ENCODE measurements at regions not wholly inside any gene's neighbourhood (a gene's known extent, or its start where the extent isn't known, plus 50 kb on each side); places are given as distances from the start of the nearest gene placed in this dataset.

- Histone ChIP-seq H3K18ac (ENCODE audit: low read length) (no peak overlapping the region), H4K12ac (ENCODE audit: low read depth, low read length) (no peak overlapping the region), H4K91ac (ENCODE audit: low read depth, low read length) (no peak overlapping the region), H3K36me3 (ENCODE audit: control insufficient read depth in 1 of 2, insufficient read depth in 2 of 2, low read length in 2 of 2) (no peaks in the 10 kb centered on the region), H3K79me1 (ENCODE audit: low read length) (peaks cover 13% of the 10 kb centered on the region), H2BK5ac (ENCODE audit: low read depth, low read length, poor library complexity) (no peak overlapping the region), H3K27ac (ENCODE audit: low read depth, low read length) (no peak overlapping the region), H3K79me2 (ENCODE audit: control insufficient read depth, insufficient read depth, low read length, poor library complexity) (no peaks in the 10 kb centered on the region), H3K4me3 (ENCODE audit: low read depth, low read length) (no peak overlapping the region), H3K4me1 (ENCODE audit: control insufficient read depth in 1 of 2, insufficient read depth in 2 of 2, low read length in 2 of 2) (peaks cover 12 to 17% of the 10 kb centered on the region in 2 experiments), H3K4ac (ENCODE audit: low read depth, low read length) (no peak overlapping the region), H3K4me2 (ENCODE audit: low read length) (no peak overlapping the region), H2BK12ac (ENCODE audit: low read length) (no peak overlapping the region), H3K9me3 (ENCODE audit: insufficient read depth, low read depth, low read length) (no peaks in the 10 kb centered on the region), H3K27me3 (ENCODE audit: insufficient read depth, low read length) (no peaks in the 10 kb centered on the region), H2AFZ (ENCODE audit: insufficient read depth, low read length, poor library complexity) (no peak overlapping the region), H3K9ac (ENCODE audit: low read length) (no peak overlapping the region), H3K14ac (ENCODE audit: low read length) (no peak overlapping the region), H3K23ac (ENCODE audit: low read length) (no peak overlapping the region), H2AK5ac (ENCODE audit: low read length) (no peak overlapping the region), H2BK120ac (ENCODE audit: insufficient read depth, low read length, poor library complexity) (no peak overlapping the region), H4K8ac (ENCODE audit: low read depth, low read length) (no peak overlapping the region)
- no peak for DNase-seq
- no CpG with 5 or more reads among the region's 6 CpGs for WGBS (ENCODE audit: extremely low coverage, insufficient coverage, insufficient read length)
Measured at GRCh38 chr3:107978131-107979055, 112.4 kb downstream of the CD47 start.

GRCh38 chr3:107977221-107978130 lies 113.4 kb downstream of the CD47 start:
- H2AK5ac ChIP-seq (ENCODE audit: low read length), result no peak overlapping the region
- H2AFZ ChIP-seq (ENCODE audit: insufficient read depth, low read length, poor library complexity), result no peak overlapping the region
- peak overlapping the region; percentile 73 for H4K91ac ChIP-seq (ENCODE audit: low read depth, low read length)
- H3K4ac ChIP-seq (ENCODE audit: low read depth, low read length), result no peak overlapping the region
- H3K18ac ChIP-seq (ENCODE audit: low read length), result no peak overlapping the region
- H3K14ac ChIP-seq (ENCODE audit: low read length), result peak overlapping the region; percentile 71
- no peaks in the 10 kb centered on the region for H3K27me3 ChIP-seq (ENCODE audit: insufficient read depth, low read length)
- no peak overlapping the region for H2BK5ac ChIP-seq (ENCODE audit: low read depth, low read length, poor library complexity)
- peaks cover 10% of the 10 kb centered on the region for H3K79me1 ChIP-seq (ENCODE audit: low read length)
- no peak overlapping the region for H3K9ac ChIP-seq (ENCODE audit: low read length)
- no peak overlapping the region for H4K8ac ChIP-seq (ENCODE audit: low read depth, low read length)
- DNase-seq, result no peak
- H4K12ac ChIP-seq (ENCODE audit: low read depth, low read length), result no peak overlapping the region
- no peaks in the 10 kb centered on the region for H3K9me3 ChIP-seq (ENCODE audit: insufficient read depth, low read depth, low read length)
- no peak overlapping the region for H3K23ac ChIP-seq (ENCODE audit: low read length)
- H3K36me3 ChIP-seq (ENCODE audit: control insufficient read depth in 1 of 2, insufficient read depth in 2 of 2, low read length in 2 of 2), result no peaks in the 10 kb centered on the region
- H2BK120ac ChIP-seq (ENCODE audit: insufficient read depth, low read length, poor library complexity), result peak overlapping the region; percentile 38
- no CpG with 5 or more reads among the region's 9 CpGs for WGBS (ENCODE audit: extremely low coverage, insufficient coverage, insufficient read length)
- no peaks in the 10 kb centered on the region for H3K79me2 ChIP-seq (ENCODE audit: control insufficient read depth, insufficient read depth, low read length, poor library complexity)
- H2BK12ac ChIP-seq (ENCODE audit: low read length), result peak overlapping the region; percentile 73
- H3K4me3 ChIP-seq (ENCODE audit: low read depth, low read length), result no peak overlapping the region
- no peak overlapping the region for H3K27ac ChIP-seq (ENCODE audit: low read depth, low read length)
- peaks cover 9 to 15% of the 10 kb centered on the region in 2 experiments for H3K4me1 ChIP-seq (ENCODE audit: control insufficient read depth in 1 of 2, insufficient read depth in 2 of 2, low read length in 2 of 2)
- H3K4me2 ChIP-seq (ENCODE audit: low read length), result no peak overlapping the region

- H3K4me3 ChIP-seq (ENCODE audit: low read depth, low read length), result no peak overlapping the region
- no peak overlapping the region for H2AK5ac ChIP-seq (ENCODE audit: low read length)
- no peak overlapping the region for H3K9ac ChIP-seq (ENCODE audit: low read length)
- no peak overlapping the region for H2BK120ac ChIP-seq (ENCODE audit: insufficient read depth, low read length, poor library complexity)
- H4K8ac ChIP-seq (ENCODE audit: low read depth, low read length), result no peak overlapping the region
- WGBS (ENCODE audit: extremely low coverage, insufficient coverage, insufficient read length), result no CpG with 5 or more reads among the region's 5 CpGs
- H3K4me2 ChIP-seq (ENCODE audit: low read length), result no peak overlapping the region
- H3K27ac ChIP-seq (ENCODE audit: low read depth, low read length), result no peak overlapping the region
- peak overlapping the region; percentile 60 for H4K91ac ChIP-seq (ENCODE audit: low read depth, low read length)
- H2BK5ac ChIP-seq (ENCODE audit: low read depth, low read length, poor library complexity), result no peak overlapping the region
- no peak overlapping the region for H3K14ac ChIP-seq (ENCODE audit: low read length)
- H3K4me1 ChIP-seq (ENCODE audit: control insufficient read depth in 1 of 2, insufficient read depth in 2 of 2, low read length in 2 of 2), result peaks cover 4 to 8% of the 10 kb centered on the region in 2 experiments
- no peak overlapping the region for H2BK12ac ChIP-seq (ENCODE audit: low read length)
- no peak overlapping the region for H3K18ac ChIP-seq (ENCODE audit: low read length)
- no peaks in the 10 kb centered on the region for H3K79me2 ChIP-seq (ENCODE audit: control insufficient read depth, insufficient read depth, low read length, poor library complexity)
- no peak for DNase-seq
- no peaks in the 10 kb centered on the region for H3K27me3 ChIP-seq (ENCODE audit: insufficient read depth, low read length)
- peaks cover 5% of the 10 kb centered on the region for H3K79me1 ChIP-seq (ENCODE audit: low read length)
- no peaks in the 10 kb centered on the region for H3K36me3 ChIP-seq (ENCODE audit: control insufficient read depth in 1 of 2, insufficient read depth in 2 of 2, low read length in 2 of 2)
- H3K23ac ChIP-seq (ENCODE audit: low read length), result no peak overlapping the region
- H3K4ac ChIP-seq (ENCODE audit: low read depth, low read length), result no peak overlapping the region
- H3K9me3 ChIP-seq (ENCODE audit: insufficient read depth, low read depth, low read length), result no peaks in the 10 kb centered on the region
- H2AFZ ChIP-seq (ENCODE audit: insufficient read depth, low read length, poor library complexity), result no peak overlapping the region
- H4K12ac ChIP-seq (ENCODE audit: low read depth, low read length), result no peak overlapping the region
Measured at GRCh38 chr3:107976202-107976800, 114.5 kb downstream of the CD47 start.

GRCh38 chr3:107975529-107976201 lies 115.2 kb downstream of the CD47 start:
- H3K79me2 ChIP-seq (ENCODE audit: control insufficient read depth, insufficient read depth, low read length, poor library complexity), result no peaks in the 10 kb centered on the region
- no peak overlapping the region for H2BK12ac ChIP-seq (ENCODE audit: low read length)
- no peak overlapping the region for H2BK120ac ChIP-seq (ENCODE audit: insufficient read depth, low read length, poor library complexity)
- no peaks in the 10 kb centered on the region for H3K9me3 ChIP-seq (ENCODE audit: insufficient read depth, low read depth, low read length)
- no CpG with 5 or more reads among the region's 3 CpGs for WGBS (ENCODE audit: extremely low coverage, insufficient coverage, insufficient read length)
- no peak overlapping the region for H4K91ac ChIP-seq (ENCODE audit: low read depth, low read length)
- peaks cover 5% of the 10 kb centered on the region for H3K79me1 ChIP-seq (ENCODE audit: low read length)
- H2BK5ac ChIP-seq (ENCODE audit: low read depth, low read length, poor library complexity), result no peak overlapping the region
- no peak overlapping the region for H3K18ac ChIP-seq (ENCODE audit: low read length)
- H3K4ac ChIP-seq (ENCODE audit: low read depth, low read length), result no peak overlapping the region
- no peak overlapping the region for H3K4me2 ChIP-seq (ENCODE audit: low read length)
- no peak overlapping the region for H3K27ac ChIP-seq (ENCODE audit: low read depth, low read length)
- no peaks in the 10 kb centered on the region for H3K36me3 ChIP-seq (ENCODE audit: control insufficient read depth in 1 of 2, insufficient read depth in 2 of 2, low read length in 2 of 2)
- no peak overlapping the region for H4K12ac ChIP-seq (ENCODE audit: low read depth, low read length)
- no peak overlapping the region for H3K14ac ChIP-seq (ENCODE audit: low read length)
- DNase-seq, result no peak
- H3K23ac ChIP-seq (ENCODE audit: low read length), result no peak overlapping the region
- no peak overlapping the region for H3K4me3 ChIP-seq (ENCODE audit: low read depth, low read length)
- no peaks in the 10 kb centered on the region for H3K27me3 ChIP-seq (ENCODE audit: insufficient read depth, low read length)
- H3K4me1 ChIP-seq (ENCODE audit: control insufficient read depth in 1 of 2, insufficient read depth in 2 of 2, low read length in 2 of 2), result peaks cover 4 to 7% of the 10 kb centered on the region in 2 experiments
- H2AK5ac ChIP-seq (ENCODE audit: low read length), result no peak overlapping the region
- no peak overlapping the region for H3K9ac ChIP-seq (ENCODE audit: low read length)
- H2AFZ ChIP-seq (ENCODE audit: insufficient read depth, low read length, poor library complexity), result no peak overlapping the region
- H4K8ac ChIP-seq (ENCODE audit: low read depth, low read length), result no peak overlapping the region

All from trophoblast cell (in vitro differentiated cells and primary cell).